RPMI8226 (cell line): ENCODE measurements at regions not wholly inside any gene's neighbourhood (a gene's known extent, or its start where the extent isn't known, plus 50 kb on each side); places are given as distances from the start of the nearest gene placed in this dataset.
"Not testable (repeated sequence)": the region's sequence is repeated elsewhere in the genome, so short reads cannot be mapped to it uniquely, and the experiment has no call there.

Experiments
- DNase-seq: peaks from one replicate; pipeline ENCODE4 v3.0.0-alpha.2; 2015

- DNase-seq = no peak
Observed at GRCh38 chr2:137892739-137893138, 71.5 kb upstream of the HNMT start.

DNA sequence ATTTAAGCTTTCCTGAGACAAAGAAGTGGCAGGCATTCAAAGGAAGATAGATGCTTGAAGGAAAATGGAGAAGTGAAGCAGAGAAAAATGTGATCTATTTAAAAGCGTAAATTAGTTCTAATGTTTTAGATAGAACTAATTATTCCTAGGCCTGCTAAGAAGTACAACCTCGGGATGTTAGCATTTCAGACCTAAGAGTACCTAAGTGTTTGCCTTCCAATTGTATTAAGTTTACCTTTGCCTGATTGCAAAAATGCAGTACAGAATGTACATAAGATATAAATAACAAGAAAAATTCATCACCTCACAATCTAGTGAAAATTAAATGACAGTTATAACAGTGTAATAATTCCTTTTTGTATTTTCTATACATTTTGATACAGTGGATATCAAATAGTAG, 71.1 kb upstream of the HNMT start:
- no peak for DNase-seq

DNA sequence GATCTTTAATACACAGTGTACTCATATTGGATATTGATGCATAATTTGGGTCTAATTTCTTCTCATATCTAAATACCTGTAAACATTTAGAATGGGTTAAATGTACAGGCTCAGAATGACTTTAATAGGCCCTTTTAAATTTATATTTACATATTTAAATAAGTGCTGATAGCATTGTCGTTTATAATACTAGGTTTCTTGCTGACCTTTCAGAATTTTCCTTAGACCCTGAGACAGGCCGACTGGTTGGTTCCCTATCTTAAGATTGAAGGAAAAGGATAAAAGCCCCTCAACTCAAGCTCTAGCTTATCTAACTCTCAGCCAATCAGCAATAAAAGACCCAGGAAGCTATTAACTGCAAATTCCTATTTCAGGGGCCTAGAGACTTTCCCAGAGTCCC, 67.8 kb upstream of the HNMT start:
- no peak for DNase-seq

DNA sequence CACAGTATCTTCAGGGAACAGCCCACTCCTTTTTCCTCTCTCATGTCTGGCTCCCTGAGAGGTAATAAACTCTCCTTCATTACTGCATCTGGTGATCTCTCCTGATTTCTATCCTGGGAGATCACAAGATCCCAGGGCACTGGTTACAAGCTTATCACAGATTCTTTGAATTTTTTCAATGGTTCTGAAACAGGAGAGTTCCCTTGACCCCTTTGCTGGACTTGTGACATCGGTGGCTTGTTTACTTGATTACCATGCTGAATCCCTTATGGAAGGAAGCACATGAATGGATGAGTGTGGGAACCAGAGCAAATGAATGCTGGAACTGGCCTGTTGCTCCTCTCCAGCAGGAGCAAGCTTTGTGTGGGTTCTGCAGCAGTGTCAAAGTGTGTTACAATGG, 67.2 kb upstream of the HNMT start:
- no peak for DNase-seq

- no peak for DNase-seq
Observed at GRCh38 chr2:137900421-137901141, 63.7 kb upstream of the HNMT start.

- DNase-seq = no peak
Observed at GRCh38 chr2:137910641-137911040, 53.6 kb upstream of the HNMT start.

DNA sequence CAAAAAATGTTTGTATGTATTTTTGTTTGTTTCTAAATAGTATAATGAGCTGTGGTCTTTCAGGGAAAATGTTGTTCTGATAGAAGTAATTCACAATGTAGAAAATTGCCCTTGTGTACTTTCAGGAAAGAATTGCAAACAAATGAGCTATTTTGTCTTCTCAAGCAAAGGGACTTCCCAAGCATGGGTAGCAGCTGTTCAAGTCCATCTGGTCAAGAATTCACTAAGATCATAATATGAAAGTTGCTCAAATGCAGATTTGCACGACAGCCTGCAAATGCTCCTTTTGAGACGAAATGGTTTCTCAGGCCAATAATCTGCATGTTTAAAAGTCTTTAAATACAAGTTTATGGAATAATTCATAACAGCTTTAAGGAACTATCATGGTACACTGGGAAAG, 51.9 kb upstream of the HNMT start:
- no peak for DNase-seq

DNA sequence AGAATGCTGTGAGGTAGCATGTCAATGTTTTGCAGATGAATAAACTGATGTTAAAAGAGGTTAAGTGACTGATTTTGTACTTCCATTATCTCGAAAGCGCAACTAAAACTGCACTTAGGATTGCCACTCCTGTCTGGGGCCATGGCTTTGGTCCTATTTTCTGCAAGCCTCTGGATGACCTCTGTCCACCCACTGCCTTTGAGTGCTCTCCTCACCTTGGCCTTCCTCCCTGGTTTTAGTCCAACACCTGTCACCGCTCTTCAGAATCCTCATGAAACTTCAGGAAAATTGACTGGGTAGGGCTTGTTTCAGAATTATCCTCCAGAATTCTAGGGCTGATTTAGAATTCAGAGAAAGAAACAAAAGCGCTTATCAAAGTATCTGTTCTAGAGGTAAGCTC, 51.1 kb upstream of the HNMT start:
- DNase-seq = no peak

DNA sequence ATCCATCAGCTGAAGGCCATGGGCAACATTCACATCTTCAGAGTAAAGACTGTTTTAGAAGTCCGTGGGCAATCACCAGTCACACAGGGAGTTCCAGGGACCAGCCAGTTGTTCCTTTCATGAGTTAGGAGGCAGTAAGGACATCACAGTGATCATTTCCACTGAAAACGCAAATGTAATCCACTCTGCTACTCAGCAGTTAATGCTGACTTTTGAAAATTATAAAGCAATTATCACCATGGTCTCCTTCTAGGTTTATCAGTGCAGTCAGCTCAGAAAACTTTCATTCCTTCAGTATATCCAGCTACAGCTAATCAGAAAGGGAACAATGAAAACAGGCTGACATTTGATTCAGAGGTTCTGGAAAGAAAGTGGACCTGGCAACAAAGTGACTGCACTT, 50.6 kb upstream of the HNMT start:
- not testable (repeated sequence) for DNase-seq
